ENCODE measurements at regions not wholly inside any gene's neighbourhood (a gene's known extent, or its start where the extent isn't known, plus 50 kb on each side); places are given as distances from the start of the nearest gene placed in this dataset.

DNA sequence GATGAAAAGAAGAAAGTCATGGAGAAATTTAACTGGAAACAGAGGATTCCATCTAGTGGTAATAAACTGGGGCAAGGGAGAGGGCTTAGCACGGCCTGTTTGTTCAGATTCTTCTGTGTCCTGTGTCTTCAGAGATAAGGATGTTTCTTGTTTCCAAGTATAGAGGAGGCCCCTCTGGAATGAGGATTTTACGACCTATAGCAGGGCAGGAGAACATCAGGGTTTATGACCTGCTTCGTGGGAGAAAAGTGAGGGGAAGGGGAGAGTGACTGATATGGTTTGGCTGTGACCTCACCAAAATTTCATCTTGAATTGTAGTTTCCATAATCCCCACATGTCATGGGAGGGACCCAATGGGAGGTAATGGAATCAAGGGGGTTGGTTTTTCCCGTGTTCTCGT is 93.0 kb upstream of the LDB2 start:
- TF ChIP-seq, protein P1, sequence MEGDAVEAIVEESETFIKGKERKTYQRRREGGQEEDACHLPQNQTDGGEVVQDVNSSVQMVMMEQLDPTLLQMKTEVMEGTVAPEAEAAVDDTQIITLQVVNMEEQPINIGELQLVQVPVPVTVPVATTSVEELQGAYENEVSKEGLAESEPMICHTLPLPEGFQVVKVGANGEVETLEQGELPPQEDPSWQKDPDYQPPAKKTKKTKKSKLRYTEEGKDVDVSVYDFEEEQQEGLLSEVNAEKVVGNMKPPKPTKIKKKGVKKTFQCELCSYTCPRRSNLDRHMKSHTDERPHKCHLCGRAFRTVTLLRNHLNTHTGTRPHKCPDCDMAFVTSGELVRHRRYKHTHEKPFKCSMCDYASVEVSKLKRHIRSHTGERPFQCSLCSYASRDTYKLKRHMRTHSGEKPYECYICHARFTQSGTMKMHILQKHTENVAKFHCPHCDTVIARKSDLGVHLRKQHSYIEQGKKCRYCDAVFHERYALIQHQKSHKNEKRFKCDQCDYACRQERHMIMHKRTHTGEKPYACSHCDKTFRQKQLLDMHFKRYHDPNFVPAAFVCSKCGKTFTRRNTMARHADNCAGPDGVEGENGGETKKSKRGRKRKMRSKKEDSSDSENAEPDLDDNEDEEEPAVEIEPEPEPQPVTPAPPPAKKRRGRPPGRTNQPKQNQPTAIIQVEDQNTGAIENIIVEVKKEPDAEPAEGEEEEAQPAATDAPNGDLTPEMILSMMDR (conservative IDR thresholded peaks at IDR 0.05; ENCODE audit: low read depth in 2 of 2), result no peak
- TF ChIP-seq EZH2 (IDR thresholded peaks at IDR 0.05; ENCODE audit: low read depth, unreplicated experiment) (no peak), POLR2AphosphoS5 (IDR thresholded peaks at IDR 0.05; ENCODE audit: low read depth) (no peak), JUNB (IDR thresholded peaks at IDR 0.05; ENCODE audit: unreplicated experiment) (no peak), CREB1 (CRISPR knock-in tag; IDR thresholded peaks at IDR 0.05; ENCODE audit: low read depth) (no peak), REST (IDR thresholded peaks at IDR 0.05; ENCODE audit: unreplicated experiment) (no peak), EZH2phosphoT487 (IDR thresholded peaks at IDR 0.05; ENCODE audit: unreplicated experiment) (no peak)

Data from GM23338 (cell line).